GM18498 (cell line): ENCODE measurements at regions not wholly inside any gene's neighbourhood (a gene's known extent, or its start where the extent isn't known, plus 50 kb on each side); places are given as distances from the start of the nearest gene placed in this dataset.

Experiments used
- ATAC-seq: cut with Tn5 transposase; IDR thresholded peaks from one replicate; pipeline ENCODE4 v1.9.1; 2021; ENCODE audit warnings: mild to moderate bottlenecking, moderate library complexity; ENCODE audit not compliant: unreplicated experiment

DNA sequence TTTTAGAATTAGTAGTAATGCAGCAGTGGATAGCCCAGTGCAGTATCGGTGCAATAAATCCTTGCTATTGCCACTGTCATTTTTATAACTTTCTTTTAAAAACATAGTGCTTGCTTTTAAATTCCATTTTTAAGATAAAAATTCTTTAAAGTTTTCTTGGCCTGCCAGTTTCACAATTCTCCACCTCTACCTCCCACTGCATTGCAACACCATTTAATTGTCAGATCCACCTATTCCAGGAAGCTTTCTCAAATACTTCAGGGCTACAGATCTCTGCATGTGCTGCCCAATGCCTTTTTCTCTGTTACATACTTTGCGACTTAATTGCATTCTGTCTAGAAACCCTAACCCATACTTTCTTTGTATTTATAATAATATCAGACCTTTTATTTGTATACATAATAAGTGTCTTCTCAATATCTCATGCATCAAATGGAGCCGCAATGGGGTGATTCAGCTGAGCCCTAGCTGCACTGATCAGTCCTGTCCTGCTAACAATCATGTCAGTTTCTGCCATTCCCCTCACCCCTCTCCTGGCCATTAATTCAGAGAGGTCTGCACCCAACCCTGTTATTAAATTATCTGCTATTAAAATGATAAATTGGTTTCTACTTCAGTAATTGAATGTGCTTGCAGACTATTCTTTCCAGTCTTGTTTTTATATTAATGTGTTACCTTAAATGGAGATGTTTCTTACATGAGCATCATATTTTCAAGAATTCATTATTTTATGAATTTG lies 193.1 kb downstream of the SLIT2 start:
- ATAC-seq, result no peak

DNA sequence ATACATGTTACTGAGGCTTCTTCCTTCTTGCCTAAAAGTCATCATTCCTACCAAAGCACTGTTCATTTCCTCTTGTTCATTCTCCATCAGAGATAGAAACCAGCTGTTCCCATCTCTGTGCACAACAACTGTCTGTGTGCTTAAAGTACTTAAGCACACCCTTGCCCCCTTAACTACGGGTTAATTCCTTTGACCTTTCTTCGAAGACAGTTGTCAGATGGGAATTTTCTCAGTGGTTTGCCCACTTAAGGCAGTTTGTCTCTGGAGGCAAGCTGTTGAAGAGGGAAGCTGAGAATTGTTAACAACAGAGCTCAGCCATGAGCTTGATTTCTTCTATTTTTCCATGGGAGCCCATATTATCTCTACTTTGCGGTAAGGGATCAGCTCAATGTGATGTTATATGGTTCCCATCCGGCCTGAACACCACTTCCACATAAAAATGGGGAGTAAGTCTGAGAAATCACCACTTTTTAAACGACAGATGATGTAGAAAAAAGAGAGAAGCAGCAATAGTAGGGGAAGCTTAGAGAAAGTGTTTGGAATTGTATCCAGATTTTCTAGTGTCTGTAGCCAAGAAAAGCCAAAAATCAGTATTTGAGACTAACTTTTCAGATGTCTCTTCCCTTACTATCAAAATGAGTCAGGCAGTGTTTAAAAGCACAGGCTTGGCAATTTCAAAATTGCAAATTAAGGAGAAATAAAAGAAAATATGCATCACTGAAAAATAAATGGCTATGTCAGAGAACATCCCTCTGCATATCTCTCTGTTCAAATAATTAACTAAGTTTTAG lies 194.4 kb downstream of the SLIT2 start:
- no peak for ATAC-seq

DNA sequence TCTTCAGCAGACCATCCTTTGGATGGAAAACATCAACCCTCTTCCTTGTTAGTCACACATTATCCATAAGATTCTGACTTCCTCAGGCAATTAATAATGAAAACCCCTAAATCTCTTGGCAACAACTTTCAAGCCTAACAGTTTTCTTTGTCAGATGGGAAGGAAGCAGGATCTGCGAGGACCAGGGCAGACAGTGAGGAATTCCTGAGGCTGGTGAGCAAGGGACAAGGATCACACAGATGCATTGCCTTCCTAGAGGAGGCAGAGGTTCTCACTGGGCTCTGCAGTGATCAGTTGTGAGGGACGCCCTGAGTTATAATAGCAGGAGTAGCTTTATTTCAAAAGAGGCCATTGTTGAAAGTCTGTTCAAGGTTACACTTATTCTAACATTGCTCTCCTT lies 195.4 kb downstream of the SLIT2 start:
- no peak for ATAC-seq

DNA sequence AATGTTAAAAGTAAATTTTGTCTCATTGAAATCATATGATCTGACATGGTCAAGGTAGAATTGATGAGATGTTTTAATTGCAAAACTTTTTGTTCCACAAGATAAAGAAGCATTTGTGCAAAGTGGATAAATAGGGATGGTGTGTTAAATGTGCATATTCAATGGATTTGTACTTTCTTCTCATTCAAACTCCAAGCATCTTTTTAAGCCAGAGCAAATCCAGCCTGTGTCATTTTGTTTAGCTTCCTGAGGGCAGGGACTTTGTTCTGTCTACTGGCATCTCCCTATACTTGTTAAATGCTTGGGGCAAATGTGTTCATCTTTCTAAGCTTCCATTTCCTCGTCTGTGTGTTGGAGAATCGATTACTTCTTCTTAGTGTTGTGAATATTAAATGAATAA lies 200.3 kb downstream of the SLIT2 start:
- ATAC-seq, result no peak

DNA sequence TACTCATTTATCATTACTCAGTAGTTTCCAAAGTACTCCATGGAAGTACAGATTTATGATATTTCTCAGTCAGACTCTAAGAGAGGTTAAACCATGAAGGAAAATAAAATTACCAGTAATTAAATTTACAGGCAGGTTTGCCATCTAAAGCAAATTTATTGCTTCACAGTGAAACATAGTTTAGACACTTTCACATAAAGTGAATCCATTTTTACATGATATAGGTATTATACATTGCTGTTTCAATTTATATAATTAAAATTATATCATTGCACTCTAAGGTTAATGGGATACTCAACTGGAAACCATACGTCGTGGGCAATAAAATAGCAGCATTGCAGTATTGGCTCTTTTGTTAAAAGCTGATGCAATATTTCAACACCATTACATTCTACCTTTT lies 202.8 kb downstream of the SLIT2 start:
- ATAC-seq, result no peak

DNA sequence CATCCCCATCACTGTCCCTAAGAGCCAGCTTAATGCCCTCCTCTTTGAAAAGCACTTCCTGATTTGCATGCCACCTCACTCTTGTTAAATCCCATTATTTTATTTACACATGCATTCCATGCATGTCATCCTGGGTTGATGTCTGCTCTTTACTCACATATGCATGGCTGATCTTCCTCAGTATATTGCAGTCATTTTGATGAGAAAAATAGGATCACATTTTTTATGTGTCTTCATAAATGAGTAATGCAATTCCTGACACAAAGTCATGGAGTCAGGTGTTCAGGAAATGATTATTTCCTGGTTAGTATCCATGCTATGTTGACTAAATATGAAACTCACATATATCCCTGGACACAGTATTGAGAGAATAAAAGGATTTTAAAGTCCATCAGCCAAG lies 204.7 kb downstream of the SLIT2 start:
- ATAC-seq, result no peak

DNA sequence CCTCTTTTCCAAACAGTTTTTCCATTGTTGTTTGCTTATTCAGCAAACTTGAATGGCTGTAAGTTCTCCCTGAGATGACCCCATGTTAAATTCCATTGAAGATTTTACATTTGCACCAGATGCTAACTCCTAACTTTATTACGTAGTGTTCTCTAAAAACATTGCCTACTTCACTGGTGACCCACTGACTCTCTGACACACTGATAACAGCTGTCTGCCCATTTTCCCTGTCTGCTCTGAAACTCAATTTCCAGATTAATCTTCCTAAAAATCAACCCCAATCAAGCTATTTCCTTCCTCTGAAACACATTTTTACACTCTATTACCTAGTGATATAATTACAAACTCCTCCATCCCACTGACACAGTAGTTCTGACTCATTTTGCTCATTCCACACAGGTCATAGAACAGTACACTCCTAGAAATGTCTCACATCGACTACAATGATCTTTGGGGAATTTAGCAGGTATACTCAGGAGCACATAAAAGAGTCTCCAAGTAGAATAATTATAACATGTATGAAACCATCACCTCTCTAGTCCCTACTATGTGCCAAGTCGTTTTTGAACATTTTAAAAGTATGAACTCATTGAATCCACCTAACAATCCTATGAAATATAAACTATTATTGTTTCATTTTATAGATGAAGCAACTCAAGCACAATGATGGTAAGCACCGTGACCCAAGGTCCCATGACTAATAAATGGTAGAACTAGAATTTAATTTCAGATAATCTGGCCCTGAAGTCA lies 210.9 kb downstream of the SLIT2 start:
- ATAC-seq, result no peak

DNA sequence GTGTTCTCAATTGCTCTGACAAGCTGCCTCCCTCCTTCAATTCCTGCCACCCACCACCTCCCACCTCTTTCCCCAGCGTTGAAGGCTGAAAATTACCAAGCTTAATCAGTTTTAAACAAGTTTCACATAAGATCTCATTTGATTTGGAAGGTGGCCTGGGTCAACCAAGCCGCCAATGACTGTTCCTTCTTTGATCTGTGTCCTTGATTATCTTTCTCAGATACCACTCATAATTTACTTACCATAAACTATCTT lies 211.4 kb downstream of the SLIT2 start:
- ATAC-seq, result no peak

DNA sequence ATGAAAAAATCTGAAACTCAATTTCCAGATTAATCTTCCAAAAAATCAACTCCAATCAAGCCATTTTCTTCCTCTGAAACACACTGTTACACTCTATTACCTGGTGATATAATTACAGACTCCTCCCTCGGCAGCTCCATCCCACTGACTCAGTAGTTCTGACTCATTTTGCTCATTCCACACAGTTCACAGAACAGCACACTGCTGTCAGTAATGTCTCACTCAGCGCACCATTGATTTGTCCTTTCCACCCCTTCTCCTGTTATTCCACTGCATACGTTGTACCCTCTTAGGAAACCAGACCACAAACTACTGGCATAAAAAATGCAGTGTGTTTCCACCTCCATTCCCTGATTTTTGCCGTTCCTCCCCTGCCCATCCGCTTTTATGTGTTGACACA lies 212.7 kb downstream of the SLIT2 start:
- no peak for ATAC-seq

DNA sequence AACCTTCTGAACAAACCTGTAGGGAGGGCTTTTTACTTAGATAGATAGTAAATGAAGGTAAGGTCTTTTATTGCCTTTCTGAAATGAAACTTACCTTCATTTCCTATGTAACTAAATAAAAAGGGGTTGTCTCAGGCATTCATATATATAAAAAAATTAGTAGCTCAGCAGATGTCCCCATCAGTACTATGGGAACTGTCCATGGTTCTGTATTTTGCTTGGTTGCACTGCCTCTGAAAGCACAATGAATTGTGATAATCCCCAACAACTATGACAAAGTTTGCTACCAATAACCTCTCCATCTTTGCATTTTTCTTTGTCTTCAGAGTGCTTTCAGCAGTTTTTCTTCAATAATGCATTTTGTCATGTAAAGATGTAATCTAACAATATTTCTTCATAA lies 222.4 kb downstream of the SLIT2 start:
- ATAC-seq, result no peak

DNA sequence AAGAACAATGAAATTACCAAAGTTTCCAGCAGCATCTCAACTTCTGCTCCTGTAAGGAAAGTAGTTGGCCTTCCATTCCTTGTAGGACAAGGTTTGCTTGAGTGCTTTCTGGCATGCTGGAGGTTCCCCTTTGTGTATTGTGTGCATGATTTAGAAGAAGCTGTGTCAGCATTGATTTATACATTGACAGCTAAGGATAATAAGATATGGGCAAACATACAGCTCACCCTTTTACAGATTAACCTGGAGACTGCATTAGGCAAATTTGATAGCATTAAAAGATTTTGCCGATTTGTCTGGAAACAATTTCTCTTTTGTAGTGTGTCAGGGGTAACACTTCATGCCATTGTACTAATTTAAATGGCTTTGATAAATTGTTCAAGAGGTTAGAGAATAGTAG lies 221.8 kb upstream of the PACRGL start:
- ATAC-seq, result no peak

DNA sequence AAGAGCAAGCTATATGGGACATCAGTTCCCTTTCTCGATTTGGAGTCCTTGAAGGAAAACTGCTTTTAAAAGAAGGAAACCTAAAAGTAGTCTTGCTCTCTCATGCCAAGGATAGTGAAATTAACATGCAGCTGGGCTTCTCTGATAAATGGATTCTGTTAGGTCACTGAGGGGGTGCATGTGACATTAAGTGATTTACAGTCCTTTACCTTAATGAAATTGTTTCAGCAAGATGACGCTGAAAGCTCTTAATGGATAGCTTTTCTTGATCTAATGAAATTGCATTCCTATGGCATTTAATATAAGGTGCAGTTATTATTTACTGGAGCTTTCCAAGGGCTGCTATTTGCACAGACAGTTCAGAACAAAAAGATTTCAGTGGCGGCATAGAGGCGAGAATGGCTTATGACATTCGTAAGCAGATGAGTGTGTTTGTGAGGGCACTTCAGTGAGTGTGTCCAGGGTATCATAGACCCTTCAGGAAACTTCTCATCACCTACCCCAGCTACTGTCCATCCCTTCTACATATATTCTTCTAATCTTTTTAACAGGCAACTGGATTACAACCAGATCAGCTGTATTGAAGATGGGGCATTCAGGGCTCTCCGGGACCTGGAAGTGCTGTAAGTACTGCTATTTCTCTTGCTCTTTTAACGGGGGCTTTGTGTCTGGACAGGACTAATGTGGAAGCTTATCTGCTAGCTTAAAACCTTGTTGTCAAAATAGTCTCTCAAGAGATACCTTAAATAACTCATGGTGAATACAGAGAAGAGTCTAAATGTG lies 219.9 kb upstream of the PACRGL start:
- no peak for ATAC-seq

DNA sequence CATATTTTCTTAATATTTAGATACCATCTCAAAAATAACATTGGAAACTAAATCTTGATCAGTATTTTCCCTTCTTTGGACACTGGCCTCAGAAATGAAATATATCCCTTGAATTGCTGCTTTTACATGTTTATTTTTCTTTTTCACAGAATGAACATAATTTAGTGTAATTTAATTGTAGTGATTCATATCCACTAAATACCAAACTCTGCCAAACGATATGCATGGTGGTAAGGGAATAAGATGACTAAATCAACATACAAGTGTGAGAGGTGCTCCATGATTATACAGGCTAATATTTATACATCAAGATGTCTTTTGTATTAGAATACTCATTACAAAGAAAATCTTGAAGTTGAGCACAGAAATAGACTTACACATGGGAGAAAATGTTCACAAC lies 216.8 kb upstream of the PACRGL start:
- ATAC-seq, result no peak

DNA sequence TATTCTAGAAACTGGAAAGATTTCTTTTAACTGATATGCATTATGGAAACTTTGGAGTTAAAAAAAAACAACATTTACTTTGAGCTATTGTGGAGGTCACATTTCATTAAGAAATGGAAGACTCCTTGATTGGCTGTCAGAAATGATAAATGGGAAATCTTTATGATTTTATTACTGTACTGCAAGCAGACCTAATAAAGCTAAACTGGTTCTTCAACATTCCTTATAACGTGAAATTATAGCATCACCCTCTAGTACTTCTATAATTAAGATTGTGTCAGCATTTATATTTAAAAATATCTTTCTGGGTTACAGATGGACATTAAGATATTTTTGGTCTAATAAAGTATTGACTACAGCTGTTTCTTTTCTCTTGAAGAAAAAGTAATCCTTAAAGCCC lies 213.8 kb upstream of the PACRGL start:
- ATAC-seq, result no peak

DNA sequence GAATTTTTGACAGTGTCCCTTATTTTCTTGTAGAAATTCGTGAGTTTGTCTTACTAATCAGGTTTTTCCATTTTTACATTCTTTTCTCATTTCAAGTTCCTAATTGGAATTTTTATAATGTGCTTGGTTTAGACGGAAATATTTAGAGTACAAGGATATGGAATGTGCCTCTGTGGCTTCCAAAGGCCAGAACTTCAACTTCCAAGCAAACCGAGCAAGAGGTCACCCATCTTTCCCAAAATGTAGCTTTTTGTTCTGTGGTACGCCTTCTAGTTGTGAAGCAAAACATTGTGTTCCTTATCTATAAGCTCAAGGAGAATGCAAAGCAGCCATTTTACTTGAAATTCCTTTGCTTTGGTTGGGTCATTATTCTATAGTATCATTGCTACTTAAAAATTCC lies 212.8 kb upstream of the PACRGL start:
- ATAC-seq, result no peak

DNA sequence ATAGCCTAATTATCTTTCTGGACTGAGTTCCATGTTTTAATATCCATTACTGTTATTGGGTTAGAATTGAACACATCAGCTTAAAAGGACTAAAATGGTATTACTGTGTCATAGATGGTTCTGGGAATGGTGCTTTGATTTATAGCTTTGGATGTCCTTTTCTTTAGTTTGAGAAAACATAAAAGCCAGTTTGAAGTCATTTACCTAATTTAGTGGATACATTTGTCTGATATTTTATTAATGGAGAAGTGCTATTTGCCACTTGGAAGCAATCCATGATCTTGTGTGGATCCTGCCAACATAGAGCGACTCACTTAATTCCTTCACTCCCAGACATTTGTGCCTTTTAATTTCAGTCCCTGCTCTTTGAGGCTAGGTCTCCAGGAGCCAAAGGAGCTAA lies 212.4 kb upstream of the PACRGL start:
- no peak for ATAC-seq

DNA sequence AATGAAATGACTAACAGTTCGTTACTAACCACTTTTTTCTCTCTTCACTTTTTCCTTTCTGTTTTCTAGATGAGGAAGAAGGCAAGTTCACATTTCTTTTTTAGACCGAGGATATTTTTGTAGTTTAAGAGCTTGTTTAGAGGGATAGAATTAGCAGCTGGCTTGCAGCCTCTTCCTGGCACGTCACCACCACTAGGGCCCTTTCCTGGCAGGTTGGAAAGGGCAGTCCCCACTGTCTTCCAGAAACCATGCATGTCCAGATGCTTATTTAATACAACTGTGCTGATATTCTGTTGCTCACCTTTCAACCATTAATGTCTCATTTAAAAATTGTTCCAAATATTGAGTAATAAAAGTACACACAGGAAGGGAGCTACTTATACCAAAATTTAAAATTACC lies 209.5 kb upstream of the PACRGL start:
- no peak for ATAC-seq

DNA sequence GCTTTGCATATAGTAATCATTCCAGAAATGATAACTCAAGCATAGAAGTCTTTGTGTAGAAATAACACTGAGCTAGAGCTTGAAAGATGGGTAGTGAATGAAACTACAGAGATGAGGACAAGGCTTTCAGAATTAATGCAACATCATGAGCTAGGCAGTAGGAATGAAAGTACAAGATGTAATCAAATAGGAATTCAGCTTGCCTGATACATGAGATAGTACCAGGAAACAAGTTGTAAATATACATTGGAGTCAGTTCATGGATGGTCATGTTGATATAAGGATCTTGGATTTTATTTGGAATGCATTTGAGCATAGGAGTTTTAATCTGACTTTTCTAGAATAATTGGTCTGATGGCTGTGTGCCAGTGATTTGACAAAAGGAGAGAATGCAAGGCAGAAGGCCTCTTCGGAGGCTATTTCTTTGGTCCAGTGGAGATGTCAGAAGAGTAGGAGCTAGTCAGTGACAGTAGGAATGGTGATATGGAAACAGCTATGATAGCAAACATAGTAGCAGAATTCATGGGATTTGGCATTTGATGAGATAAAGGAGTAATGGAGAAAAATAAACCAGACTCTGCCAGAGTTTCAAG lies 206.4 kb upstream of the PACRGL start:
- no peak for ATAC-seq

DNA sequence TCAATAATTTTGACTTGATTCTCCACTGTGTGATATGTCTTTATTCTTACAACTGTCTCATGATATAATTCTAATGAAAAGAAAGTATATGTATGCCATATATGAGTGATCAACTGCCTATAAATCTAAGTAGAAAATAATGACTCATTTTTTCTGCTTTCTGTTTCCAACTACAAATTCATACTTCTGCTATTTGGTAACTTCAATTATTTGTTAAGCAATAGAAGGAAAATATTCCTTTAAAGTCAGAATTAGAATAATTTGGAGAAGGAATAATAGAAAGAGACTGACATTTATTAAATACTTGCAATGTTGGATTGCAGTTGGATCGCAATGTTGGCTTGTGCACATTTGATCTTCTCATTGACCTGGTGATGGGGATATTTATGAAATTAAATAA lies 204.2 kb upstream of the PACRGL start:
- no peak for ATAC-seq

DNA sequence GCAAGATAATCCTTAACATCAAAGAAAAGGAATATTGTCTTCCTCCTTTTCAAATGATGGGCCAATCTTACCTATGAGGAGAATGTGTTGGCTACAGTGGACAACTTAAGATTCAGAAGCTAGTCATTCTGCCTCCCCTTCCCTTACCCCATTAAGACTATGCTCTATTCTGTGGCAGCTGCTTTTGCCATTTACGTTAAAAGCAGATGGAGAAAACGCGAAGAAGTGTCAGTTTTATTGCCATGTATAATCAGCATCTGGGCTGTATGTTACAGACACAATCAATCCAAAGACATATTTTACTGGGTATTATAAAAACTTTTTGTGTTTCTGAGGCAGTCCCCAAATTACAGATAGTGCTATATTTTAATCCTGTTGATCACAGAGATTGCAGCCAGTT lies 196.1 kb upstream of the PACRGL start:
- no peak for ATAC-seq

DNA sequence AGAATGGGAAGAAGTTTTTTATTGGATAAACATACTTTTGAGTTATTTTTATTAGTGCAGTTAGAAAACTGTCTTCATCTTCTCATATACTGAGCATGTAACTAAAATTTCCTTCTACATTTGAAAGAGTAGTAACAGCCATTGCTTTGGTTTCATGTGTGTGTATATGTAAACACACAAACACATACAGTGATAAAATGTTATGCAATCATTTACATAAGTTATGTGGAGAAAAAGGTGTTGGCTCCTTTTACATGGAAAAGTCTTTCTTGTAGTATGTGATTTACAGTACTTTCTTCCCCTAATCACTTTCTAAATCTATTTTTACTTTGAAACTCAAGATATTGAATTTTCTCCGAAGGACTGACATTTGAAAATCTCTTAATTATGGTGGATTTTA lies 194.3 kb upstream of the PACRGL start:
- ATAC-seq, result no peak
